ENCODE measurements at regions not wholly inside any gene's neighbourhood (a gene's known extent, or its start where the extent isn't known, plus 50 kb on each side); places are given as distances from the start of the nearest gene placed in this dataset.

DNA sequence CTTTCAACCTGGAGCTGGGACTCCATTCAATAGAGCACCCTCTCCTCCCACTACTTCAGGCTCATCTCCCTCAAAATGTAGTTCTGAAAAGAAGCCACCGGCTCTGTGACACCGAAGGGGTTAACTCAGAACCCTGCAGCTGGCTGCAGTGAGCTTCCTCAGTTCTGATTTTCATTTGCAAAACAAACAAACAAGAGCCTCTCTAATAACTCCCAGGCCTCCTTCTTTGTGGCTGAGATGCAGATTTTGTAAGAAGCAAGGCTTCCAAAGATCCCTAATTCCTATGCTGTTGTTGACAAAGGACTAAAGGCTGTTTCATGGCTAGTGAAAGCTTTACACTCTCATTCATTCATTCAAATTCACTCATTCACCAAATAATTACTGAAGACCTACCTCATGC is 333.4 kb upstream of the TBX3 start:
- no peak for DNase-seq (ENCODE audit: low spot score)
- ATAC-seq = no peak

- DNase-seq (ENCODE audit: low spot score) = no peak
- no peak for ATAC-seq
These were observed 329.4 kb upstream of the TBX3 start for GRCh38 chr12:115013236-115013981.

GRCh38 chr12:115012861-115013235 is 328.9 kb upstream of the TBX3 start:
- ATAC-seq = no peak
- DNase-seq (ENCODE audit: low spot score) = no peak

- DNase-seq (ENCODE audit: low spot score) (no peak), ATAC-seq (no peak)
These were observed 327.7 kb upstream of the TBX3 start for GRCh38 chr12:115011703-115012102.

GRCh38 chr12:115010324-115010995 is 326.5 kb upstream of the TBX3 start:
- DNase-seq (ENCODE audit: low spot score) (peak; percentile 68), ATAC-seq (peak; percentile 92)

DNA sequence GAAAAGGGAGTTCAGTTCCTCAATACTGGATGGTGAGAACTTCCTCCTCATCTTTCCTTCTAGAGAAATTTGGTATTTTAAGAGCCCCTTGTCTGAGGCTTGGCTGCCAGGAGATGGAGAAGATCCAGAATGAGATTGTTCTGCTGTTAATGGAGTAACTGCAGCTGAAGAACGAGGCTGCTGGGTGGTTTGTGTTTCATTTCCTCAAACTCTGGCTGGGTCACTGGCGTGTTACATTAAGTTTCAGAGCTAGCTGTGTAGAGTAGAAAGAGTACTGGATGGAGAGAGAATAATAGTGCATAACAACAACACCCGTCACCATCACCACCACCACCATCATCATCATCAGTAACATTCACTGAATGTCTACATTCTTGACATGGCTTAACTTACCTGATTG is 325.0 kb upstream of the TBX3 start:
- ATAC-seq (no peak), DNase-seq (ENCODE audit: low spot score) (no peak)

- peak; percentile 51 for DNase-seq (ENCODE audit: low spot score)
- peak; percentile 93 for ATAC-seq
These were observed 320.6 kb upstream of the TBX3 start for GRCh38 chr12:115004470-115005146.

DNA sequence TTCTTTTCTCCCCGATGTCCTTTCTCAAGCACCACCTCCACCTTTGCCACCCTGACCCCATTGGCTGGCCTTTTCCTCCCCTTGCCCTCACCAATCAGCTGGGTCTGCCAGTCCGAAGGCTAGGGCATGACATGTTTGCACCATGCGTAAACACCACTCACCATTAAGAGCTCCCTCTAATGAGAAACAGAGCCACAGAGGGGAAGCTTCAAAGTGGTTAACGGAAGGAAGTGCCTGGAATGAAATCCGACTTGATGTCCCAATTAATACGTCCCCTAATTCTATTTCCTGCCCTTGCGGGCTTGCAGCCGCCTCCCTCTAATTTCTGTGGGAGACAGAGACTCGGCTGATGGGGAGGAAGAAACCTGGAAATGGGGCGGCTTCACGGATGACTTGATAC is 318.5 kb upstream of the TBX3 start:
- ATAC-seq = peak; percentile 52

DNA sequence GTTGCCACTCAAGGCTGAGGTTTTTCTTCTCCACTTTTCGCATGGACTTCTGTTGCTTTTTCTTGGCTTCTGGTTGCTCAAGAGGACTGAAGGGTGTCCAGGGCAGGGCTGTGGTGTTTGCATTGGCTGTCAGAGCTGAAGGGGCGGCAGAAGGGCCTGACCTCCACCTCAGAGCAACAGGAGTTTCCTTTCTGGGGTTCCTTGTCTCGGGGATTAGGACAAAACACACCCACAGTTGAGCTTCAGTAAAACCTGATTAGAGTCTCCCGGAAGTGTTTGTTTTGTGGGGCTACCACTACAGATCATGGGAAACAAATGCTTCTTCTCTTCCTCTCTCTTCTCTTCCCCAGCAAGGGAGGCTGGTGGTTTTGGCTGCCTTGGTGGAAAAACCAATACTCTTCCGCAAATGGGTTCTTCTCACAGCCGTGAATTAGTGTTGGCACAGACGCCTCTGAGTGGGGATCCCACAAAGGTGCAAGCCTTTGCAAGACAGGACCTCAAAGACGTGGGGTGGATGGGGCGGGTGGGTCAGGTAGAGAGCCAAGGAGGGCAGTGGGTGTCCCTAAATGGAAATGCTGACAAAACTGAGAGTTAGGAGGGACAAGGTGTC is 317.7 kb upstream of the TBX3 start:
- ATAC-seq = no peak
- DNase-seq (ENCODE audit: low spot score) = no peak

More for the DNA sequence above, 318.5 kb upstream of the TBX3 start:
- DNase-seq (ENCODE audit: low spot score) = no peak

DNA sequence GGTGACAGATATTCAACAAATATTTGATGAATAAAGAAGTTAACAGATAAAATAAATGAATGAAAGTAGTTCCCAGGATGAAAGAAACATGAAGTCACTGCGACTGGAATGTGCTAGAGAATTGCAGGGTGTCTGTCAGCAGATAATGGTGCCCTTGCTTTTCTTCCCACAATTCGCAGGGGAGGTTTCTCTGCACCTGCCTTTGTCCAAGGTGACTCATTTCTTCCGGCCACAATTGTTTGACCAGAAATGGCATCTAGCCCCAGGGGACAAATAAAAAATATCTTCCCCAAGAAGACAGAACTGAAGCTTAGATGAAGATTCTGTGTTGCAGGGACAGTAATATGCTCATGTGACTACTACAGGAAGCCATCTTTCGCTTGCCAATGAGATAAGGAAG is 316.1 kb upstream of the TBX3 start:
- no peak for ATAC-seq
- no peak for DNase-seq (ENCODE audit: low spot score)

- ATAC-seq (no peak), DNase-seq (ENCODE audit: low spot score) (no peak)
These were observed 314.8 kb upstream of the TBX3 start for GRCh38 chr12:114998750-114999128.

DNA sequence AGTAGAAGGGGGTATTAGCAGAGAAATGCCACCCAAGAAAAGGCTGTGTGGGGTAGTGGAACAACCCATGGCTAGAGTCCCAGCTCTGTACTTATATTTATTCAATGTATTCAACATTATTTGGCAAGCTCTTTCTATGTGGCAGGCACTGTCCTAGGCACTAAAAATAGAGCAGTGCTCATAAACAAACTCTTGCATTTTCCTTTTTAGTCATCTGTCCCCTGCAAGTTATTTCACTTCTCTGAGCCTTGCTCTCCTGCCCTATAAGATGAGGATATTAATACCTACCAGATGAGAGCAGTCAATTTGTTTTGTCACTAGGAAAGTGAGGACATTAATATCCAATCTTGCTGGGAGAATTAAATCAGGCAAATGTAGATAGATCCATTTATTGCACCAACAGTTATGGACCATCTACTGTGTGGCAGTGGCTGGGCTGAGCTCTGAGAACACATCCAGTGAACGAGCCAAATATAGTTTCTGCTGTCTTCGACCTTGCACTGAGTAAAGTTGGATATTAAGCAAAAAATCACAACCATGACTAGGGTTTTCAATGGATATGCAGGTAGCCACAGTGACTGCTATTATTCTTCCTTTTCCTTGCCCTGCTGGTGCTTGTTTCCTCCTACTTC is 314.3 kb upstream of the TBX3 start:
- DNase-seq (ENCODE audit: low spot score) (no peak), ATAC-seq (no peak)

GRCh38 chr12:114996382-114996781 is 312.4 kb upstream of the TBX3 start:
- no peak for DNase-seq (ENCODE audit: low spot score)
- ATAC-seq = no peak

GRCh38 chr12:114995891-114996290 is 311.9 kb upstream of the TBX3 start:
- ATAC-seq (no peak), DNase-seq (ENCODE audit: low spot score) (no peak)

DNA sequence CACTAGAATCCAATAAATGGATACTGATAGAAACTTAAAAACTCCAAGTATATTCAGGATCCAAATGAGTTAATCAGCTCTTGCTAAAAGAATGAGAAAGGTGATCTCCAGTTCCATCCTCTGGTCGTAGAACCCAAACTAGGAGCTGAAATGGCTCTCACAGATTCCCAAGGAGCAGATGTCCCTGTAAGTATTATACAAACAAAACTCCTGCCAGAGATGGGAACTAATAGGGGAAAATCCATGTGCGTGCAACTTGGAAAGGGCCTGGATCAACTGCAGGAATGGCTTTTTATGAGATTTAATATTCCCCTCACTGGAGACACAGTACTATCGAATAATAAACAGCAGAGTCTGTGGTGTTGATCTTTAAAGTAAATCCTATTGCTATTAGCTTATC is 309.2 kb upstream of the TBX3 start:
- ATAC-seq (no peak), DNase-seq (ENCODE audit: low spot score) (no peak)

DNA sequence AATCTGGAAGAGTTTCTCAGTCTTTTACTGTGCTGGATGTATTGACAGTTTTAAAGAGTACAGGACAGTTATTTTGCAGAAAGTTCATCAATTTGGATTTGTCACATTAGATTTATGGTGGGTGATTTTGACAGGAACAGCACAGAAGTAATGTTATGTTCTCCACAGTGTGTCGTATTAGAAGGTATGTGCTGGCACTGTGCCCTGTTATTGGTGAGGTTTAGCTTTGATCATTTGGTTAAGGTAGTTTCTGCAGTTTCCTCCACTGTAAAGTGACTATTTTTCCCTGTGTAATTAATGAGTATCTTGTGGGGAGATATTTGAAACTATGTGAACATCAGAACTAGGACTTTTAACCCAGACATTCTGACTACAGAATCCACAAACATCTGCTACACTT is 308.5 kb upstream of the TBX3 start:
- ATAC-seq = no peak
- DNase-seq (ENCODE audit: low spot score) = no peak

DNA sequence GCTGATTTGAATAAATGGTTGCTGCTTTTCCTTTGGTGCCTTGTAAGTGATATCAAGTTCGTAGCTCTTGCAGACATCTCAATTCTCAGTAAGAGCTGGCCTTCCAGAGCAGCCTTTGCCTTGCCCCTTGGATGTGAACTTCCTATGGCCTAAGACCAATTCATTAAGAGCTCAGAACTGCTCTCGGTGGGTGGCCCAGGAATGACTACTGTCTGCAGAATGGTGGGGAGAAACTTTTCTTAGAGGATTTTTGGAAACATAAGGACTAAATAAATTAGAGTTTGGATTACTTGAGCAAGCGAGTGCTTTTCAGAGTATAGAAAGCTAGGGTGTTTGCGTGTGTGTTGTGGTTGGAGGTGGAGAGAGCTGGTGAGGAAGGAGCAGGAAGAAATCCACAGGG is 306.4 kb upstream of the TBX3 start:
- no peak for ATAC-seq

DNA sequence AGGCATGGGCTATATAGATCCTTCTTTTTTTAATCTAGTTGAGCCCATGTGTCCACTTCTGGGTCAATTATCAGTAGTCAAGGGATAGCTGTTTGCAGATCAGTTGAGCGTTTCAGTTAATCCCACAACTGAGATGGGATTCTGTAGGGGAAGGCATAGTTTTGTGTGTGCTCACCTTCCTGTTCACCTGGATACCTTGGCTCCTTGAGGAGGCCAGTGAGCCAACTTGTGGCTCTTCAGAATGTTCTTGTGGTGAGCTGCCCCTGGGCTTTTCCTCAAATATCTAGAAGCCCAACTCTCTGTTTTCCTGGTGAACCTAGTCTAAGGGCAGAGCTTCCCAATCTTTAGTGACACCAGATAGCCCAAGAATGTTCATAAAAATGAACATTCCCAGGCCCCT is 302.9 kb upstream of the TBX3 start:
- no peak for ATAC-seq
- no peak for DNase-seq (ENCODE audit: low spot score)

More for the DNA sequence above, 306.4 kb upstream of the TBX3 start:
- DNase-seq (ENCODE audit: low spot score) = no peak

- ATAC-seq (no peak), DNase-seq (ENCODE audit: low spot score) (no peak)
These were observed 302.3 kb upstream of the TBX3 start for GRCh38 chr12:114986178-114986714.

- DNase-seq (ENCODE audit: low spot score) = no peak
These were observed 300.7 kb upstream of the TBX3 start for GRCh38 chr12:114984634-114985061.

DNA sequence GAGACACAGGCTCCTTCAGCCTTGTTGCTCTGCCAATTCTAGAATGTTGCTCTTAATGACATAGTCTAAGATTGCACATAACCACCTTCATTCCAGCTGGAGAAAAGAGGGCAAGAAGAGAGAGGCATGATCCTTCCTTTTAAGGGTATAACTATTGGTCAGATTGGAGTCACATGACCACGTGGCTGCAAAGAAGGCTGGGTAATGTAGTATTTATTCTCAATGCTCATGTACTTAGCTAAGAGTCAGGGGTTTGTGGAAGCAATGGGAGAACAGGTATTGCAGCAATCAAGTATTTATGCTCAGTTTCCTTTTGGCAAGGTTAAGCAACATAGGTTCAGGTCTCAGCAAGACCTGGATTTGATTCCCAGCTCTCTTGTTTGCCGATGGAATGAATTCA is 298.8 kb upstream of the TBX3 start:
- no peak for DNase-seq (ENCODE audit: low spot score)
- peak; percentile 53 for ATAC-seq

More at GRCh38 chr12:114984634-114985061, 300.7 kb upstream of the TBX3 start:
- ATAC-seq = no peak
